NCI-H1105 treated with DMSO at 0.1 percent for 48 hours (cell line): ENCODE measurements at regions not wholly inside any gene's neighbourhood (a gene's known extent, or its start where the extent isn't known, plus 50 kb on each side); places are given as distances from the start of the nearest gene placed in this dataset.

Source experiments
- DNase-seq: peaks from one replicate; lab custom pipeline; 2025; lab: John Stamatoyannopoulos, UW

DNA sequence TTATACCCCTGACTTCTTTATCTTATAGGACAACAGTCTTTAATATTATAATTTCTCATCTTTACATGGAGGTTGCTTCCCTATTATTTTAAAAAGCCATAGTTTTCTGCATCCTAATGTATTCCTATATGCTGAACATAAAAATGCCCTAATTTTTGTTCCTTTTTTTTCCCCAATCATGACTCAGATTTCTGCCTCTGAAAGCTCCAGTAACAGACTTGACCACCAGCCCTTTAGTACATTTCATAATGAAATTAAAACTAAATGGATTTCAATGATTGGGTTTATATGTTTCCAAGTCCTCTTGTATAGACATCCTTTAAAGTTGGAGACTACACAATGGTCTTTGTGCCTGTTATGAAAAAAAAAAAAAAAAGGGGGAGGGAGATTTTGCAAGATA lies 712.5 kb downstream of the DIAPH3 start:
- no peak for DNase-seq

DNA sequence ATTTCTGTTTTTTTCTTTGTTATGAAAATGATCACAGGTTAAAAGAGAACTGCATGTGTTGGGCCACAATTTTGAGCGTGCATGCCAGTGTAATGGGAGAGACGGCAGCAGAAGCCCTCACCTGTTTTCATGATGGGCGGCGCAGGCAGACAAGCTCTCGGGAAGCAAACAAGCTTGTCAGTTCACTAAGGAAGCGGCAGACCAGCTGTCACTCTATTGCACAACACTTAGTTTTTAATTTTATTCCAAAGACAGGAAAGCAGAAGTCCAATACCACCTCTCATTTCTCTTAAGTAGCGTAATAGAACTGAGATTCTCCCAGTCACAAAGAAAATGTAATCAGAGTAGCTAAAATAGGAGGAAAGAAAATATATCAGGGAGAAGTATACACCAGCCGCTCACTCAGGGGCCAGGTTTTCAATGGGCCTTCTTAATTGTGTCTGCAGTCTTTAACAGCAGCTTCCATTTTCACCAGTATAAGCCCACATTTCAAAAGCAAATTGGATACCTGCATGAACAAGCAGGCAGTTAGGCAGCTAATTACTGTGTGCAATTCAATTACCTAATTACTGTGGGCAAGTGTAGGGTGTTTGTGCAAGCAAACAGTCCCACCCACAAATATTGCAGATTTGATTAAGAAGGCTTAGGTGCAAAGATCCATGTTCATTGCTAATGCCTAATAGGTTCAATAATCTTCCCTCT lies 711.4 kb downstream of the DIAPH3 start:
- peak; percentile 98 for DNase-seq

DNA sequence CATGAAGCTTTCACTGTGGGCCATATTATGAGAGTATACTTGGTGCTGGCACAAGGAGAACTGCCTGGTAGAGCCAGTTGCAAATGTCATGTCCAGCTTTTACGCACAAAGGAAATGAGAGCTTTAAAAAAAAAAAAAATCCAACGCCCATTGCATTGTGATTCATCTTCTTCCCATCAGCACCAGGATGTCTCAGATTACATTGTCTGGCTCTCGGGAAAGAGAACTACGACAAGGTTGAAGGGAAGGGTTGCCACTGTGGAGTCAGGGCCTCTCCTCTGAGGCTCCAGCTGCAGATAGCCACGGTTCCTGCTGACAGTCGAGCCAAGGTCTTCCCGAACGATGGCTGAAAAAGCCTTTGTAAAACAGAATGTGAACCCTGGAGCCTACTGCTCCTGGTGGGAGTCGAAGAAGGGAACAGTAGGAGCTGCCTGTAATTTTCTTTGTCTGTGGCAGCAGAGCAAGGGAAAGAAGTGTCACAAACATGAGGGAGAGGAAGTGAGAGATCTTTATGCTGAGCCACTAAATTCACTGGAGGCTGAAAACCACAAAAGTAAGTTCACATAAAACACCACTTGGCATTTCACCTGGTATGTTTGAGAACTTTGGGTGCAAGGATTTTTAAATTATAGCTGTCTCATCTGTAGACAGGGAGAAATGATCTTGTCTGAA lies 704.7 kb downstream of the DIAPH3 start:
- no peak for DNase-seq

DNA sequence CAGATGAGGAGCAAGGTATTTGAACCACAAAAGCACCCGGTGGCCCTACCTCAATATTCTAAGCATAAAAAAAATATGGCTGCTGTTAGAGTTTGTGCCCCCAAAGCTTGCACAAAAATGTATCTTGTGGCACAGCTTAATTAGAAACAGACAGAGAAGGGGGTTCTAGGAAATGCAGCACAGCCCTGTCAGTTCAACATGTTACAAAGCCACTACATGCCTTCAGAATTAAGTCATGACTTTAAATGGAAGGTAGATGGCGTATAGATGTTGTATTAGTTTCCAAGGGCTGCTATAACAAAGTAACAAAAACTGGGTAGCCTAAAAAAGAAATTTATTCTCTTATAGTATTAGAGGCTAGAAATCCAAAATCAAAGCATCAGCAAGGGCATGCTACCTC lies 703.8 kb downstream of the DIAPH3 start:
- DNase-seq = no peak

DNA sequence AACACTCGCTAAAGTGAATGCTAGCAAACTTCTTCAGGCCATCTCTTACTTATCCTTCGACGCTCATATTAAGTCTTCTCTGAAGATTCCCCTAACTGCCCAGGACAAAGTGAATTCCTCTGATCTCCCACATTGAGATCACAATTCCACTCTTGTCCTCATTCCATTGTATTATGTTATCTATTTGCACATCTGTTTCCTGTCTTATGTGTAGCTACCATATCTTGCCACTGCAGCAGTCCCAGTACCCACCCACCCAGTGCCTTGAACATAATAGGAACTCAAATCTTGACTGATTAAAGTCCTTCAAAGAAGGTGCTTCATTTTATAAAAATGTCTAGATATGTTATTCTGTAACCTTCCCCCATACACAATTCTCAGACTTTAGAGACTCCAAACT lies 702.3 kb downstream of the DIAPH3 start:
- DNase-seq = no peak

DNA sequence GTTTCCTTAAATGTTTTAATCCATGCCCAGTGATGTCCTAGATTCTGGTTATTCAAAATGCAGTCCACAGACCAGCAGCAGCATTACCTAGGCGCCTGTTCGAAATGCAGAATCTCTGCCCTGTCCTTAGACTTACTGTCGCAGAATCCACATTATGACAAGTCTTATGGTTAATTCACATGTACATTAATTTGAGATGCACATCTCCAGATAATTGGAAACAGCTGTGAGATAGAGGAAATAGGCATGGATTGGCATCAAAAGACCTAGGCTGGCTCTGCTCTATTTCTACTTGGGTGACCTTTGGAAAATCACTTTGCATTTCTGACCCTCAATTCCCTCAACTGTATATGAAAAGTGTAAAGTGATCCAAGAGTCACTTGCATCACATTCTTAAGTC lies 700.7 kb downstream of the DIAPH3 start:
- no peak for DNase-seq

DNA sequence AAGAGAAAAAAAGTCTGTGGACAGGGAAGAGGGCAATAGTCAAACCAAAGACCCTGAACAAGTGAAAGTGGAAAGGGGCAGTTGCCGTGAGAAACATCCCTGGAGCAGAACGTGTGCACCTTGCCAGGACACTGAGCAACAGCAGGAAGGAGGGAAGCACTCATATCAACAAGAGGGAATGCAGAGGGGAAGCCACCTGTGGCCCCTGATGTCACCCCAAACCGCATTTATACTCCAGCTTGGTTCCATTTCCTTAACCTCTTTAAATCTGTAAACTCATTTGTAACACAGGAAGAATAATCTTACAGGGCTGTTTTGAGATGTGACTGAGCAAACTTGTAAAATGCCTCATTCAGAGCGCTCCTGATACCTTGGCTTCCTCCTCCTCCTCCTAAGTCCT lies 698.8 kb downstream of the DIAPH3 start:
- DNase-seq = no peak

DNA sequence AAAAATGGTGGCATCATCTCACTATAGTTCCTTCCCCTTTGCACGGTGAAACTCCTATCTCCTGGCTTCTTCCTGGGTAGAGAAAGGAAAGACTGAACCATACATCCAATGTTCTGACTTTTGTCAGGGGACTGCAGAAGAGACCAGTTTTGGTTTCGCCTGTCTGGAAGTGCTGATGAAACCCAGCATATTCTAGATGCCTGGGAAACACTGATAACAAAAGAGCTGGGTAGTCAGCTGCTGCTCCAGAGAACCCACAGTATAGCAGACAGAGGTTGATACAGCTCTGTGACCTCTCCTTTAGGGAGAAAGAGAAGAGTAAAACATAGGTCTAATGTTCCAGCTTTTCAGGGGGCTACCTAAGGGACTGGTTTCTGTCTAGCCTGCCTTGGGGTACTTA lies 695.3 kb downstream of the DIAPH3 start:
- no peak for DNase-seq

DNA sequence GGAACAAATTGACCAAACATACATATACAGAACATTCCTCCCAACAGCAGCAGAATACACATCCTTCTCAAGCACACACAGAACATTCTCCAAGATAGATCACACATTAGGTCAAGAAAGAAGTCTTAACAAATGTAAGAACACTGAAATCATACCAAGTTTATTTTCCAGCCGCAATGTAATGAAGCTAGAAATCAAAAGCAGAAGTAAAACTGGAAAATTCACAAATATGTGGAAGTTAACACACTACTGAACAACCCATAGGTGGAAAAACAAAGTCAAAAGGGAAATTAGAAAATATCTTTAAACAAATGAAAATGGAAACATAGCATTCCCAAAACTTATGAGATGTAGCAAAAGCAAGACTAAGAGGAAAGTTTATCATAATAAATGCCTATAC lies 692.6 kb downstream of the DIAPH3 start:
- no peak for DNase-seq

DNA sequence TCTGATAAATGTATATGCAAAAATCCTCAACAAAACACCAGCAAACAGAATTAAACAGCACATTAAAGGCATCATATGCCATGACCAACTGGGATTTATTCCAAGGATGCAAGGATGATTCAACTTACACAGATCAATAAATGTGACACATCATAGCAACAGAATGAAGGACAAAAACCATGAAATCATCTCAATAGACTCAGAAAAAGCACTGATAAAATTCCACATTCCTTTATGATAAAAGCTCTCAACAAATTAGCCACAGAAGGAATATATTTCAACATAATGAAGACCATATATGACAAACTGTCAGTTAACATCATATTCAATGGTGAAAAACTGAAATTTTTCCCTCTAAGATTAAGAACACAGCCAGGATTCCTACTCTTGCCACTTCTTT lies 691.6 kb downstream of the DIAPH3 start:
- DNase-seq = no peak

DNA sequence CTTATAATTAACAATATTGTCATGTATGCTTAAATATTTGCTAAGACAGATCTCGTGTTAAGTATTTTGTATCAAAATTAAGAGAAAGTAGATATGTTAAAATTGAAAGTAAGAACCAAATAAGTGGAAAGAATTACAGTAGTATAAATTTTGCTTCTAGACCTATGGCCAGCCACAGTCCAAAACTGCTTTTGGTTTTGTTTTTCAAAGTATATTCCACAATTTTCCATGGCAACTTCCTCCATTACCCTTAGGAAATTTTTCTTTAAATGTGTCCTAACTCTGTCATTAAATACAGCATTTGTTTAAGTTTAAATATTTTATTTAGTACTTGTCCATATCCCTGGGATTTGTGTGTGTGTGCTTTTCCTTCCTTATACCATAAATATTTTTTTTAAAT lies 689.0 kb downstream of the DIAPH3 start:
- DNase-seq = no peak

DNA sequence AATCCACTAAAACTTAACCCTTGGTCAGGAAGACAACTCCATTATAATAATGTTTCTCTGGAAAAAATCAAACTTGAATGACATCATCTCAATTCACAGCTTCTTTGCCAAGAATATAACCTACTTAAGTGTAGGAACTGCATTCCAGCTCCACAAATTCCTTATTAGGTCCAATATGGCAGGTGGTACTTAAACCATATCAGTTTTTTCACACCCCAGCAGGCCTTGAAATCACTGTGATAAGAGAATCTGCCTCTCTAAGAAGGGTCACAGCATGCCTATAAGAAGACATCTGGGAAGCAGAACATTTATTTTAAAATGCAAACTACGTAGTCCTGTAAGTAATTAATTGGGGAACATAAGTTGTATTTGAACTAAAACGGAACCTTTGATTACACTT lies 687.8 kb downstream of the DIAPH3 start:
- no peak for DNase-seq

DNA sequence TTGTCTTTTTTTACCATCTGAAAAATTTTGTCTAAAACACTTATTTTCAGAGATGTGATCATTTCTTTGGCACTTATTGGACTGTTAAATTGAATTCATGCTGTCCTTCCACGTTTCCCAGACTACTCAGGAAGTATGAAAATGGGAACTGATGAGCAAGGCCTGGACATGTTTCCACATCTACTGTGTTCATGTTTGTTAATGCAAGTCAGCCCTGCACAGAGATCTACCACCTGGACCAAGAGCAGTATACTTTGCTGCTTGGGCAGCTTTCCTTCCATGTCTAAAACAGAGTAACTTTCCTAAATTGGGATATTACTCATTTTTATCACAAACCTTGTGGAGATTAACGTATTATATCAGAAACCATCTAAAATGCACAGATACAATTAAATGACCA lies 687.4 kb downstream of the DIAPH3 start:
- no peak for DNase-seq

DNA sequence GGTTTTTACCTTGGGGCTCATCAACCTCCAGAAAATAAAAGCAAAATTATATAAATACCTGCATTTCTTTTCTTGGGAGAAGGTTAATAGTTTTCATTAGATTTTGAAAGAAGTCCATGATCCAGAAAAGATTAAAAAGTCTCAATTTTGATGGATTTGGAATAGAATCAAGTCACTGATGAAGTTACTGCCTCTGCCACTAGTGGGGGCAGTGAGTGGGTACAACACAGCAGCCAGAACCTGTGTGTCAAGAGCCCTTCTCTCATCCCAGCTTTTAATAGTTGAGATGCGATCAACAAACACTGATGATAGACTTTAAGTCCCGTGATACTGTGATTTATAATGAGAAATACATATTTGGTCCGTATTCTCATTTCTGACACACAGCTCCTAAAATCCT lies 686.7 kb downstream of the DIAPH3 start:
- no peak for DNase-seq

DNA sequence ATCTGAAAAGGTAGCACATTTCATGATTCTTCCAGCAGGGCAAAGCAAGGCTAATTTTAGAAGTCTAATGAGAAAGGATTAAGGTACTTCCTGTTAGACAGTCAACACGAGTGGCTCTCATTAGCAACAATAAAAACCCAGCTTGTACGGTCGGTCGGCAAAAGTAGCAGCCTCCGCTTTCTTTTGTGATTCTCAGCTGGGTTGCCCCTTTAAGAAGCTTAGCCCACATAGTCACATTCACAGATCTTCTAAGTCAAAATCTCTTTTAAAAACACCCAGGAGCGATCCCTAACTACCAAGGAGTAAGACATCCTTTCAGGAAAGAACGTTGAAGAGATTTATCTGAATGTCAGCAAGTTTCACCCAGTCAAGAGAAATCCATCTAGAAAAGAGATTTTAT lies 684.8 kb downstream of the DIAPH3 start:
- no peak for DNase-seq

DNA sequence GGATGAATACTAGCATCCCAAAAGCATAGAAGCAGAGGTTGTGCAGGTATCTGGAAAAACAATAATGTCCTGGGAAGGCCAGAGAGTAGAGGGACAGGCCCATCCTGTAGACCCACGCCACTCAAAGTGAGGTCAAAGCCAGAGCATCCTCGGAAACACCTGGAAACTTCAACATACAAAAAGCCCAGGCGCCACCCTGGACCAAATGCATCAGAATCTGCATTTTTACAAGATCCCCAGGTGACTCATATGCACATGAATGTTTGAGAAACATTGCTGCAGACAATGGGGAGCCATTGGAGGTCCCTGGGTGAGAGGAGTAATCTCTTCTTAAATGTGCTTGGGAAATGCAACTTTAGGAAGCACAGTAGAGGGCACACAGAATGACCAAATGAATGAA lies 684.1 kb downstream of the DIAPH3 start:
- no peak for DNase-seq

DNA sequence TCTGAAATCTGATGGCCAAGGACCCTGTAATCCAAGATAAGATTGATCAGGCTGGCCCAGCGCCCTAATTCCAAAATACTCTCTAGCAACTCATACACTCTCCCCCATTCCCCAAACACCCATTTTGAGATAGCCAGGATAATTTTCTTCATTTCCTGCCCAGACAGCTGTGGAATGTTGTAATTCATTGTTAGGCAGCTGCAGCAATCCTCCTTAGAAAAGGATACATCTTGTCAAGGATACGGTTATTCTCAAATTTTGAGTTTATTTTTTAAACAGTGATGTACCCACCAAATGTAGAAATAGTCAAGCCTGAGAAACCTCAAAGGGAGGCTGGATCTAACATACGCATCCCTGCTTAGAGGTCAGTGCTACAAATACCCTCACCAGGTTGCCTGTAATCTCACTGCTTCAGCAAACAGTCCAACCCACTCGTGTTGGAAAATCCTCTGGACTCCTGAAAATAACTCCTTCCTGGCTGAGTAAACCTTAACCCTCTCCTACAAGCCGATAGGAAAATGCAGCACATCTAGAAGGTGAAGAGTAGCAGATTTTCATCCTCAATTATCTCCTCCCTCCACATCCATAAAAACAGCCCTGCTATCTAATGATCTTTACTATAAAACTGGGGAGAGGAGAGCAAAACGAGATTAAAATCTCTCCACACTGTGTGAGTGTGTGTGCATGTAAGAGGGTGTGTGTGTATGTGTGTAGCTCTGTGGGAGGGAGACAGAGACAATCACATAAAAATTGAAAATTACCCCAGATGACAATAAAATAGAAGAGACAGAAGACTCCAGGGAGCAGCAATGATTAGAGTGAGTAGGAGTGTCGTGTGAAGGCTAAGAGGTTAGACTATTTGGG lies 683.1 kb downstream of the DIAPH3 start:
- DNase-seq = no peak

DNA sequence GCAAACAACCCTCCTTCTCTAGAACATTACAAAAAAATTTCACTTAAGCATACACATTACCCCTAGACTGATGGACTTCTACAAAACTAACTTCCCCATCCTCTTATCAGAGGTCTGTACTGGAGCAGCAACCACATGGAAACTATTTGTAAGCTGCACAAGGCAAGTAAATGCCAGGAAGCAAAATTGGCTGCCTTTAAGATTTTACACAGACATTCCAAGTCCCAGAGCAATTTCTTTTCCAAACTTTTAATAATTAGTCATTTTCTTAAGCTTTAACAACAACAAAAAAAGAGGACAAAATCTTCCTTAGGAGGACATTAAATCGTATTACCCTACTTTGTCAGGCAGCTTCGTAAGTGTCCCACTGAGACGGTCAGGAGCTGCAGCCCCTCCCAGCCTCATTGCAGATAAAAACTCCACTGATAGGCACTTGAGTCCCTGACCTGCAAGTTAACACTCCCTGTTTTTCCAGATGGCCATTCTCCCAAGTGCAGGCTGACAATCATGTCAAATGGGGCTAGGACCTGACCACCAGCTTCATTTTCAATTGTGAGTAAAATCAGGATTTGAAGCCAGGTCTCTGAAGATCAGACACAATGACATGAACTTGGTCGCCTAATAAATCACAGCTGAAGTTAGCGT lies 680.1 kb downstream of the DIAPH3 start:
- no peak for DNase-seq

DNA sequence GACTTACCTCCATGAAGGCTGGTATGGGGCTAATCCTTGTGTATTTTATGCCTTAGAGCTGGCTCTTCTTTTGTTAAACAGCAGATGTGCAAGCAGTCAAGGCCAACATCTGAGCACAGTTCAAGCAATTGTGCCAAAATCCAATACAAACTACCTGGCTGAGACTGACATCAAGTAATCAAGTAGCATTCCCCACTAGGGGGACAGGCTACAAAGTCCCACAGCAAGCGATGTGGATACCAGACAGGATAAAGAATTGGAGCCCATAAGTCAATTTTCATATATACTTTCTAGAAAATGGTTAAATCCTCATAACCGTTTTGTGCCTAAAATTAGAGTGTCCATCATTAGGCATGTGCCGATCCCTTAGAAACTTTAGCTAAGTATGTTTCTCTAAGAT lies 675.8 kb downstream of the DIAPH3 start:
- DNase-seq = no peak

DNA sequence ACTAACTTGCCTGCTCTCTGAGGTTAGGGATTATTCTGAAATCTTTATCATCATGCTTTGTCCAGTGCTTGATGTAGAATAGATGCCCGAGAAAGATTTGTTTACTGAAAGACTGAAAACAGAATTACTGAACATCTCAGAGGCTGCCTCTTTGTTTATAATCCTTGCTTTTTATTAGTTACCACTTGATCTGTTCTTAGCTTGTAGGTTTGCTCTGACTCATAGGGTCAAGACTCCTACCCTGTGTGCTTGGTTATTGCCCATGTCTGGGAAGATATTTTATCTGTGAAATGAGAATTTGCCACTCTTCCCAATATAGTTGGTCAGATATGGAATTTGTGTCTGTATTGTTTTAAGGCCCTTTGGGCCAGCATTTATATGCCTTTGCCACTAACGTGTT lies 675.3 kb downstream of the DIAPH3 start:
- no peak for DNase-seq

DNA sequence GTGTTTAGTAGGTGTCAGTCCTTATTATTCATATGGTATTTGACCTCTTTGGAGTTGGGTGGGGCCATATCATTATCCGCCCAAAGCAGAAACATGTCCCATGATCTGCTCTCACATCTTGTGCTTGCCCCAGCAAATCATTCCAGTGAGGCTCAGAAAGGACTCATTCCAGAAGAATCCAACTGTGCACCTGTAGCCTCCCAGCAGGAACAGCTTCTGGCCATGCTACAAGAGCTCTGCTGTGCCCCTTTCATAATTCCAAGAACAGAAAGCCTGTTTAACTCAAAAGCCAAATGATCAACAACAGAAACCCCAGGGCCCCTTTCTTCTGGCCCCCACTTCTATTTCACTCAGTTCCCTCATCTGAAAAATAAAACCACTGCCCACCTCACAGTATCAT lies 673.1 kb downstream of the DIAPH3 start:
- no peak for DNase-seq

DNA sequence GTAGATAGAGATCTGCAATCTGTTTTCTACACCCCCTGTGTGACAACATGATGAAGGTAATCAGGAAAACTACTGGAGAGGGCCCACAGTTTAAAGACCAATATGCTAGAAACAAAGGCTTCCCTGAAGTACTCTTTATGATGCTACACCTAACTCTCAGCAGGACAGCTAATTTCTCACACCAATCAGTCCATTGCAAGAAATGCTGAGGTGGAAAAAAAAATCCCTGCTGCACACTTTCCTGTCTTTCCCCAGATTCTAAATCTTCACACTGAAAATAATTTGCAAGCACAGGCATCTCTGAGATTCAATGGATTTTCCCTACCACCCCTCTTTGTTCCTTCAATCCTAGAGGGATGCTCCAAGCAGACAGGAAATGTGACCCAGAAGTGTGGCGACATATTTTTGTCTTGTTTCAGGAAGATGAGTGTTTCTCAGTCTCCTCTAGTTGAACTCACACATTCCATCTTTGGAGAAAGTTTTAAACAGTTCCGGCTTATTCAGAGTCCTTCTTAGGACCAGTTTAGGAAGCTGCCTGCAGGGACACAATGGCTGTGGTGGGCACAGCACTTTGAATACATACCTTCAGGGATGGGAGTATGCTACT lies 671.6 kb downstream of the DIAPH3 start:
- DNase-seq = no peak
